ENCODE measurements at regions not wholly inside any gene's neighbourhood (a gene's known extent, or its start where the extent isn't known, plus 50 kb on each side); places are given as distances from the start of the nearest gene placed in this dataset.

DNA sequence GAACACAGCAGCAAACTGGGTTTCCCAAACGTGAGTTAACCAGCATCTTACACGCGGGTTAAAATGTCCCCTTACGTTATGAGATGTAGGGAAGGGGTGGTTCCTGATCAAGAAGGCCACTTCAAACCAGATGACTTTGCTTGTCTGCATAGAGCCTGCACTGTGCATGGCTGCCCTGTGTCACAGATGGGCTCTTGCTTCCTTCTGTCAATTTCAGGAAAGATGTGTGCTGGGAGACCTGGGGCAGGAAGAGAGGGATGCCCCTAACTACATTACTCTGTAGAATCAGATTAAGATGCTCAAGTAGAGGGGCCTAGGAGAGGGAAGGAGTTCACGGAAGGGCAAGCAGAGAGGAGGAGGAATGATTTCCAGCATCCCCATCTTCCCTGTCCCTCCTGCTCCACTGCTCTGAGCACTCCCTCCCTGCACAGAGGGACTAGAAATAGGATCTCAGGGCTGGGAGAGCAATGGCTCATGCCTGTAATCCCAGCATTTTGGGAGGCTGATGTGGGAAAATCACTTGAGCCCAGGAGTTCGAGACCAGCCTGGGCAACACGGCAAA, 63.5 kb upstream of the ZMYND8 start:
- Histone ChIP-seq H3K27ac (ENCODE audit: low read depth, low read length) (peak overlapping the region; percentile 2; the same call in 1 of the 2 replicates), H3K79me2 (ENCODE audit: control insufficient read depth, low read length) (no peaks in the 10 kb centered on the region), H3K36me3 (ENCODE audit: control insufficient read depth, low read length) (no peaks in the 10 kb centered on the region), H3K27me3 (ENCODE audit: control insufficient read depth, low read length) (no peaks in the 10 kb centered on the region), H3K4me1 (ENCODE audit: control insufficient read depth, low read length) (peaks cover 65% of the 10 kb centered on the region), H3K9me3 (ENCODE audit: control insufficient read depth, insufficient read depth, low read length) (no peaks in the 10 kb centered on the region), H4K20me1 (ENCODE audit: control insufficient read depth, insufficient read depth, low read depth, low read length) (no peaks in the 10 kb centered on the region), H3F3A (ENCODE audit: control insufficient read depth, insufficient read depth) (peaks cover 40% of the 10 kb centered on the region), H3K4me2 (ENCODE audit: low read length) (peak overlapping the region; percentile 26; the same call in 1 of the 2 replicates), H3K4me3 (ENCODE audit: low read length) (no peak overlapping the region), H3K9me2 (replicated peaks; ENCODE audit: control insufficient read depth, low read length) (no peaks in the 10 kb centered on the region)
- no peak for TF ChIP-seq EZH2phosphoT487 (IDR thresholded peaks at IDR 0.05; ENCODE audit: borderline replicate concordance, low read length)
- TF ChIP-seq, protein P1, sequence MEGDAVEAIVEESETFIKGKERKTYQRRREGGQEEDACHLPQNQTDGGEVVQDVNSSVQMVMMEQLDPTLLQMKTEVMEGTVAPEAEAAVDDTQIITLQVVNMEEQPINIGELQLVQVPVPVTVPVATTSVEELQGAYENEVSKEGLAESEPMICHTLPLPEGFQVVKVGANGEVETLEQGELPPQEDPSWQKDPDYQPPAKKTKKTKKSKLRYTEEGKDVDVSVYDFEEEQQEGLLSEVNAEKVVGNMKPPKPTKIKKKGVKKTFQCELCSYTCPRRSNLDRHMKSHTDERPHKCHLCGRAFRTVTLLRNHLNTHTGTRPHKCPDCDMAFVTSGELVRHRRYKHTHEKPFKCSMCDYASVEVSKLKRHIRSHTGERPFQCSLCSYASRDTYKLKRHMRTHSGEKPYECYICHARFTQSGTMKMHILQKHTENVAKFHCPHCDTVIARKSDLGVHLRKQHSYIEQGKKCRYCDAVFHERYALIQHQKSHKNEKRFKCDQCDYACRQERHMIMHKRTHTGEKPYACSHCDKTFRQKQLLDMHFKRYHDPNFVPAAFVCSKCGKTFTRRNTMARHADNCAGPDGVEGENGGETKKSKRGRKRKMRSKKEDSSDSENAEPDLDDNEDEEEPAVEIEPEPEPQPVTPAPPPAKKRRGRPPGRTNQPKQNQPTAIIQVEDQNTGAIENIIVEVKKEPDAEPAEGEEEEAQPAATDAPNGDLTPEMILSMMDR (IDR thresholded peaks at IDR 0.05; ENCODE audit: low read depth, low read length, poor library complexity, severe bottlenecking): no peak

DNA sequence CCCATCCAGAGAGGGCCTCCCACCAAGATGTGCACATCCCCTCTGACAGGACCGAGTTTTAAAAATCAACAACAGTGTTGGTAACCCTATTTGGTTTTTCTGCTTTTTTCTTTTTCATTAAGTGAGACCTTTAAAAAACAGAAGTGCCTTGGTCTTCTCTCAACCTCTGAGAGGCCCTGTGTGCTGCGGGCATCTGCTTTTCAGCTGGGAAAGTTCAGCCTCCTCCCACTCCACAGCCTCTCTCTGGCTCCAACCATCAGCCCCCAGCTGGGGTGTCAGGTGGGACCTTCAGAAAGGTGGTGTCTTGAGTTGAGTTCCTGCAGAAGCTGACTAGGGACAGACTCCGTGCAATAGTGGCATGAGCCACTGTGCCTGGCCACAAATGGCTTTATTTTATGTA, 64.6 kb upstream of the ZMYND8 start:
- H3K4me1 ChIP-seq (ENCODE audit: control insufficient read depth, low read length): peaks cover 55% of the 10 kb centered on the region
- TF ChIP-seq, protein P1 (IDR thresholded peaks at IDR 0.05; ENCODE audit: low read depth, low read length, poor library complexity, severe bottlenecking): no peak
- TF ChIP-seq EZH2phosphoT487 (IDR thresholded peaks at IDR 0.05; ENCODE audit: borderline replicate concordance, low read length): no peak
- H3K79me2 ChIP-seq (ENCODE audit: control insufficient read depth, low read length): no peaks in the 10 kb centered on the region
- H3F3A ChIP-seq (ENCODE audit: control insufficient read depth, insufficient read depth): peaks cover 36% of the 10 kb centered on the region
- no peaks in the 10 kb centered on the region for H3K27me3 ChIP-seq (ENCODE audit: control insufficient read depth, low read length)
- no peak overlapping the region for H3K4me2 ChIP-seq (ENCODE audit: low read length)
- no peaks in the 10 kb centered on the region for H3K9me3 ChIP-seq (ENCODE audit: control insufficient read depth, insufficient read depth, low read length)
- no peak overlapping the region for H3K27ac ChIP-seq (ENCODE audit: low read depth, low read length)
- H3K36me3 ChIP-seq (ENCODE audit: control insufficient read depth, low read length): no peaks in the 10 kb centered on the region
- no peak overlapping the region for H3K4me3 ChIP-seq (ENCODE audit: low read length)
- H4K20me1 ChIP-seq (ENCODE audit: control insufficient read depth, insufficient read depth, low read depth, low read length): no peaks in the 10 kb centered on the region
- H3K9me2 ChIP-seq (replicated peaks; ENCODE audit: control insufficient read depth, low read length): no peaks in the 10 kb centered on the region

DNA sequence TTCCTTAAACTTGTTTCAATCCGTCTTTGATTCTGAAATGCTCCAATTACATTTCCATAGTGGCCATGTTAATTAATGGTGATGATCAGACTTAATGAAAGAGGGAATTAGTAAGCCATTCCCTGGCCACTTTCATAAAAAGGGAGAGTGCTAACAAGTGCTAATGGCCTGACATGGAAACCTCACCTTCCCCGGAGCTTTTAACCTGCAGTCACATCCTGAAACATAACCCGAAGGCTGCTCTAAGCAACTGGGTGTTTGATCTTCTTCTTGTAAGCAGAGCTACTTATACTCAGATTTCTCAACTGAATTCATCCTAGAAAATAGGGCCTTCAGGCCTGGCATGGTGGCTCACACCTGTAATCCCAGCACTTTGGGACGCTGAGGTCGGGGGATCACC, 67.1 kb upstream of the ZMYND8 start:
- TF ChIP-seq EZH2phosphoT487 (IDR thresholded peaks at IDR 0.05; ENCODE audit: borderline replicate concordance, low read length): no peak
- TF ChIP-seq, protein P1 (IDR thresholded peaks at IDR 0.05; ENCODE audit: low read depth, low read length, poor library complexity, severe bottlenecking): no peak

More for the DNA sequence above, 67.1 kb upstream of the ZMYND8 start:
- H3K27me3 ChIP-seq (ENCODE audit: control insufficient read depth, low read length): no peaks in the 10 kb centered on the region
- H3K4me1 ChIP-seq (ENCODE audit: control insufficient read depth, low read length): peaks cover 40% of the 10 kb centered on the region
- H3K36me3 ChIP-seq (ENCODE audit: control insufficient read depth, low read length): peaks cover 3% of the 10 kb centered on the region
- H3K4me2 ChIP-seq (ENCODE audit: low read length): no peak overlapping the region
- no peak overlapping the region for H3K4me3 ChIP-seq (ENCODE audit: low read length)
- H3K79me2 ChIP-seq (ENCODE audit: control insufficient read depth, low read length): no peaks in the 10 kb centered on the region
- H3K9me2 ChIP-seq (replicated peaks; ENCODE audit: control insufficient read depth, low read length): no peaks in the 10 kb centered on the region
- H3K9me3 ChIP-seq (ENCODE audit: control insufficient read depth, insufficient read depth, low read length): peaks cover 15% of the 10 kb centered on the region
- no peaks in the 10 kb centered on the region for H4K20me1 ChIP-seq (ENCODE audit: control insufficient read depth, insufficient read depth, low read depth, low read length)
- H3K27ac ChIP-seq (ENCODE audit: low read depth, low read length): no peak overlapping the region
- peaks cover 15% of the 10 kb centered on the region for H3F3A ChIP-seq (ENCODE audit: control insufficient read depth, insufficient read depth)

Measured in DOHH2 (cell line).